BJ (cell line): ENCODE measurements at regions not wholly inside any gene's neighbourhood (a gene's known extent, or its start where the extent isn't known, plus 50 kb on each side); places are given as distances from the start of the nearest gene placed in this dataset.

Experiments used
- CTCF ChIA-PET: fragments of 350-600 bp; formaldehyde crosslinking; extraction: SDS; loops from one replicate; lab custom pipeline; 2021; ENCODE audit warnings: antibody characterized with exemption, inconsistent platforms; lab: Yijun Ruan, JAX
- POLR2A ChIA-PET: fragments of 300-600 bp; sonication (Branson Sonifier 250); formaldehyde crosslinking; extraction: SDS; loops from one replicate; lab custom pipeline; 2021; ENCODE audit warnings: antibody characterized with exemption; lab: Charles Lee
- DNase-seq: peaks from one replicate; pipeline ENCODE4 v3.0.0-alpha.2; 2011; ENCODE audit warnings: low read depth
- H3K27me3 ChIP-seq: 2 replicates; pipeline ENCODE4 v1.6.0; 2011; ENCODE audit warnings: low read length; ENCODE audit not compliant: control insufficient read depth, insufficient read depth
- H3K36me3 ChIP-seq: 2 replicates; pipeline ENCODE4 v1.5.1; 2011; ENCODE audit warnings: low read length; ENCODE audit not compliant: control insufficient read depth, insufficient read depth
- H3K4me3 ChIP-seq: 2 replicates; pipeline ENCODE4 v1.5.1; 2011; ENCODE audit warnings: low read depth, mild to moderate bottlenecking, control low read depth, low read length
- CTCF ChIP-seq: IDR thresholded peaks from 2 replicates; pipeline ENCODE4 v1.5.1; 2011; ENCODE audit warnings: low read depth, mild to moderate bottlenecking, control low read depth, inconsistent platforms, low read length, moderate library complexity; ENCODE audit not compliant: insufficient read depth

- no peak for DNase-seq
- no peaks in the 10 kb centered on the region for H3K27me3 ChIP-seq
- ChIA-PET CTCF (no interaction called here), POLR2A (no interaction called here)
- H3K36me3 ChIP-seq = no peaks in the 10 kb centered on the region
- no peak overlapping the region for H3K4me3 ChIP-seq
- TF ChIP-seq CTCF = no peak
Measured at GRCh38 chr18:71951001-71951400, 593.1 kb downstream of the CBLN2 start.

- TF ChIP-seq CTCF = no peak
- ChIA-PET POLR2A (no interaction called here), CTCF (no interaction called here)
- H3K4me3 ChIP-seq = no peak overlapping the region
- H3K36me3 ChIP-seq = no peaks in the 10 kb centered on the region
- no peak for DNase-seq
- no peaks in the 10 kb centered on the region for H3K27me3 ChIP-seq
Measured at GRCh38 chr18:71942433-71942832, 601.7 kb downstream of the CBLN2 start.

- no peak overlapping the region for H3K4me3 ChIP-seq
- H3K27me3 ChIP-seq = no peaks in the 10 kb centered on the region
- ChIA-PET POLR2A (no interaction called here), CTCF (no interaction called here)
- no peak for DNase-seq
- TF ChIP-seq CTCF = no peak
- no peaks in the 10 kb centered on the region for H3K36me3 ChIP-seq
Measured at GRCh38 chr18:71939483-71939882, 604.7 kb downstream of the CBLN2 start.

GRCh38 chr18:71936744-71937143 is 607.4 kb downstream of the CBLN2 start:
- no peak for DNase-seq
- Histone ChIP-seq H3K36me3 (no peaks in the 10 kb centered on the region), H3K27me3 (no peaks in the 10 kb centered on the region), H3K4me3 (no peak overlapping the region)
- no peak for TF ChIP-seq CTCF
- ChIA-PET CTCF (no interaction called here), POLR2A (no interaction called here)

- DNase-seq = no peak
- no peak for TF ChIP-seq CTCF
- no peaks in the 10 kb centered on the region for H3K36me3 ChIP-seq
- H3K27me3 ChIP-seq = no peaks in the 10 kb centered on the region
- no peak overlapping the region for H3K4me3 ChIP-seq
- ChIA-PET POLR2A (no interaction called here), CTCF (no interaction called here)
Measured at GRCh38 chr18:71919211-71919610, 624.9 kb downstream of the CBLN2 start.
